AG09309 (cell line): ENCODE measurements at regions not wholly inside any gene's neighbourhood (a gene's known extent, or its start where the extent isn't known, plus 50 kb on each side); places are given as distances from the start of the nearest gene placed in this dataset.
"Not testable (repeated sequence)": the region's sequence is repeated elsewhere in the genome, so short reads cannot be mapped to it uniquely, and the experiment has no call there.

Experiments used
- DNase-seq: peaks from one replicate; pipeline ENCODE4 v3.0.0-alpha.2; 2010; ENCODE audit warnings: low read depth
- H3K4me3 ChIP-seq: 2 replicates; pipeline ENCODE4 v1.5.1; 2011; ENCODE audit warnings: mild to moderate bottlenecking, low read depth, low read length, moderate library complexity; ENCODE audit not compliant: control insufficient read depth
- TF ChIP-seq, protein P1 (sequence below): IDR thresholded peaks from 2 replicates; pipeline ENCODE4 v1.5.1; 2011; ENCODE audit warnings: mild to moderate bottlenecking, low read depth, low read length, inconsistent platforms; ENCODE audit not compliant: insufficient read depth, control insufficient read depth; ENCODE audit errors: missing control alignments

DNA sequence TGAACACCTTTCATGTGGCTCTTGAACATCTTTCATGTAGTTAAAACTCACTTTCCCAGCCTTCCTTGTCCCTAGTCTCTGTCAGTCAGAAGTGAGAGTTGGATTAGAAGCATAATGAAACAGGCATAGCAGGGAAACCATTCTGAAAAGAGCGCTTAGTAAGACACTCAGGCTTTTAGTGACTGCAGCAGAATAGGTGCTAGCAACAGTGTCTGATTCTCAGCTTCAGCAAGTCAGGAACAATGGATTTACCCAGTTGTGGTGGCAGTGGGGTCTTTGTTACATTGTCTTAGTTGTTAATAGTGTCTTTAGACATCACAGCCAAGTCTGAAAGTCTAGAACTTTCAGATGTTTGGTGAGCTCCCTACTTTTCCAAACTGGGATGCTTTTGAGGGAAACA is 177.1 kb upstream of the PCDH7 start:
- DNase-seq: no peak
- TF ChIP-seq, protein P1, sequence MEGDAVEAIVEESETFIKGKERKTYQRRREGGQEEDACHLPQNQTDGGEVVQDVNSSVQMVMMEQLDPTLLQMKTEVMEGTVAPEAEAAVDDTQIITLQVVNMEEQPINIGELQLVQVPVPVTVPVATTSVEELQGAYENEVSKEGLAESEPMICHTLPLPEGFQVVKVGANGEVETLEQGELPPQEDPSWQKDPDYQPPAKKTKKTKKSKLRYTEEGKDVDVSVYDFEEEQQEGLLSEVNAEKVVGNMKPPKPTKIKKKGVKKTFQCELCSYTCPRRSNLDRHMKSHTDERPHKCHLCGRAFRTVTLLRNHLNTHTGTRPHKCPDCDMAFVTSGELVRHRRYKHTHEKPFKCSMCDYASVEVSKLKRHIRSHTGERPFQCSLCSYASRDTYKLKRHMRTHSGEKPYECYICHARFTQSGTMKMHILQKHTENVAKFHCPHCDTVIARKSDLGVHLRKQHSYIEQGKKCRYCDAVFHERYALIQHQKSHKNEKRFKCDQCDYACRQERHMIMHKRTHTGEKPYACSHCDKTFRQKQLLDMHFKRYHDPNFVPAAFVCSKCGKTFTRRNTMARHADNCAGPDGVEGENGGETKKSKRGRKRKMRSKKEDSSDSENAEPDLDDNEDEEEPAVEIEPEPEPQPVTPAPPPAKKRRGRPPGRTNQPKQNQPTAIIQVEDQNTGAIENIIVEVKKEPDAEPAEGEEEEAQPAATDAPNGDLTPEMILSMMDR: no peak
- no peak overlapping the region for H3K4me3 ChIP-seq

DNA sequence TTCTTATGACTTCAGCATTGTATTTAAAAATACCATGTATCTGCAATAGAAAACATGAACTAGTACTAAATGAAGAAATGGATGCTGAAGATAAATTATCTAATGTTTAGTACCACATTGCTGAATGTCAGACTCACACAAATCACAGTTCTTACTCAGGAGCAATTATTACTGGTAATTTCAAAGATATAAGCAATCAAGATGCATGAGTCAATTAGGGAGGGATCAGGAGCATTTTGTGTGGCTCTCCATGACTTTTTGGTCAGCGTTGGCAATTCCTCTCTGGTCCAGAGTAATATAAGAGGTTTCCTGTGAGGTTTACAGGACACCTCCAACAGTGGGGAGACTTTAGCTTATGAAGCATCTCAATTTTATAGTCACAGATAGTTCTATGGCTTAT is 167.0 kb upstream of the PCDH7 start:
- TF ChIP-seq, protein P1: no peak
- H3K4me3 ChIP-seq: no peak overlapping the region
- no peak for DNase-seq

DNA sequence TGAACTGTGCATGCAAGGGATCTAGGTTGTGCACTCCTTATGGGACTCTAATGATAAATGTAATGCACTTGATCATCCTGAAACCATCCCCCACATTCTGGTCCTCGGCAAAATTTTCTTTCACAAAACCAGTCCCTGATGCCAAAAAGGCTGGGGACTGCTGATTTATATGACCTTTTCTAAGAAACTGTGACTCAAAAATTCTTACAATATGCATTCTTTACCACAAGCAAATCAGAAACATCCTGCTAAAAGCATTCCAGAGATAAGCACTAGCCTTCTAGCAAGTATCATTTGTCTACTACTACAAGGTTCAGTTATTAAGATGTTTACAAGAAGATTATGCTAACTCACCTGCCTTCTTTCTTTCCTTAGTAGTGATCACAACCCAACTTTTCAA is 166.5 kb upstream of the PCDH7 start:
- TF ChIP-seq, protein P1: no peak
- no peak for DNase-seq
- H3K4me3 ChIP-seq: no peak overlapping the region

DNA sequence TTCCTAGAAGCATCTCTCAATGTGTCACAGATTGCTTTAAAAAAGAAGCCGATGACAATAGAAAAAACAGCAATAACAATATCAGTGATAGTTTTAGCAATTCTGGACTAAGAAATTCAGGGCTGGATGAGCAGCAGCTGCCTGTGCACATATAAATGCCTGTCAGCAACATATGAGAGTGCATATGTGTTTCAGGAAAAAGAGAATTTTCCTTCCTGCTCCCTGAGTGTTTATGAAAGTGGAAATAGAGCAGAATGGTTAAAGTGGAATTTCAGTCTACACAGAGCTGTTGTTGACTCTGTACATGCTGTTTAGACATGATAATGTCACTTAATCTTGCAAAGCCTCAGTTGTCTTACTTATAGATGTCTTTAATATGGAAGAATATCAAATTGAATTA is 164.4 kb upstream of the PCDH7 start:
- TF ChIP-seq, protein P1: no peak
- DNase-seq: no peak
- H3K4me3 ChIP-seq: no peak overlapping the region

DNA sequence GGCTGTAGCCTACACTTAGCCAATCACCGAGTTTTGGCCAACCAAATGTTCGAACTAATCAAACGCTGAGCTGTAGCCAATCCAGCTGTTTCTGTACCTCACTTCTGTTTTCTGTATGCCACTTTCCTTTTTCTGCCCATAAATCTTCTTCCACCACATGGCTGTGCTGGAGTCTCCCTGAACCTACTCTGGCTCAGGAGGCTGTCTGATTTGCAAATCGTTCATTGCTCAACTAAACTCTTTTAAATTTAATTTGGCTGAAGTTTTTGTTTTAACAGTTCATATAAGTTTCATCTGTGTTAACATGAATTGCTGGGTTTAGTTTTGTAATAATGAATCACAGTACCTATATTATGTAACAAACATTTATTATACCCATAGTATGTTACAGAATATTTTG is 160.7 kb upstream of the PCDH7 start:
- no peak for DNase-seq
- TF ChIP-seq, protein P1: no peak
- no peak overlapping the region for H3K4me3 ChIP-seq

DNA sequence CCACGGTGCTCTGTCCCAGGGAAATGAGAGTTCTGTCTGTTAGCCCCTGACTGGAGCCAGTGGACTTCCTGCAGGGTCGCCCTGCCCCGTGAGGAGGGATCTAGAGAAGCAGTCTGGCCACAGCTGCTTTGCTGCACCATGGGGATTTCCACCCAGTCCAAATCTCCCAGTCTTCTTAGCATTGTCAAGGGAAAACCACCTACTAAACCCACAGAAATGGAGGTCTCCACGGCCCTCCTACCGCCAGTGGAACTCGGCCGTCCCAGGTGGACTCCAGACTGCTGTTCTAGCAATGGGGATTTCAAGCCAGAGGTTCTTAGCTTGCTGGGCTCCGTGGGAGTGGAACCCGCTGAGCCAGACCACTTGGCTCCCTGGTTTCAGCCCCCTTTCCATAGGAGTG is 133.3 kb upstream of the PCDH7 start:
- TF ChIP-seq, protein P1: no peak
- DNase-seq: no peak
- H3K4me3 ChIP-seq: no peak overlapping the region

DNA sequence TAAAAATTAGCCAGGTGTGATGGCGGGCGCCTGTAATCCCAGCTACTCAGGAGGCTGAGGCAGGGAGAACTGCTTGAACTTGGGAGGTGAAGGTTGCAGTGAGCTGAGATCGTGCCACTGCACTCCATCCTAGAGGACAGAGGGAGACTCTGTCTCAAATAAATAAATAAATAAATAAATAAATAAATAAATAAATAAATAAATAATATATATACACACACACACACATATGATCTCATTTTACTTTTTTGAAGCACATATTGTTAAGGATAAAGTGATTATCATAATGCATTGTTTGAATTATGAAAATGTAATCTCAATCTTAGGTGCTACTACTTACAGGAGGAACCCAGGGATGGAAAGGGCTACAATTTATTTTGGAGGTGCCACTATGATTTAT is 130.5 kb upstream of the PCDH7 start:
- not testable (repeated sequence) for H3K4me3 ChIP-seq, DNase-seq
